Sigmoid colon (tissue), 4 donors: ENCODE measurements at regions not wholly inside any gene's neighbourhood (a gene's known extent, or its start where the extent isn't known, plus 50 kb on each side); places are given as distances from the start of the nearest gene placed in this dataset.

Experiments
- CTCF ChIP-seq, 4 experiments: fragments of 450-650 bp in 3 of 4; fragments of 200-600 bp in 1 of 4; IDR thresholded peaks; one replicate each; pipeline ENCODE4 v1.5.1; 2016 to 2019; ENCODE audit warnings: antibody characterized with exemption in 4 of 4, mild to moderate bottlenecking in 3 of 4, moderate library complexity in 2 of 4
- EP300 ChIP-seq, 4 donors: sonication (generic); formaldehyde crosslinking; IDR thresholded peaks; one replicate each; pipeline ENCODE4 v1.6.1; 2017; ENCODE audit warnings: antibody characterized with exemption in 4 of 4
- POLR2A ChIP-seq, 2 donors: fragments of 450-650 bp; IDR thresholded peaks; one replicate each; pipeline ENCODE4 v1.6.1; 2016; ENCODE audit warnings: antibody characterized with exemption in 2 of 2, mild to moderate bottlenecking in 2 of 2, moderate library complexity in 2 of 2
- POLR2AphosphoS5 ChIP-seq, 4 donors: sonication (generic); formaldehyde crosslinking; IDR thresholded peaks; one replicate each; pipeline ENCODE4 v1.6.1; 2017; ENCODE audit warnings: antibody characterized with exemption in 4 of 4

- no peak for TF ChIP-seq CTCF (IDR thresholded peaks at IDR 0.05)
- no peak for TF ChIP-seq POLR2A (IDR thresholded peaks at IDR 0.05)
- no peak for TF ChIP-seq EP300 (IDR thresholded peaks at IDR 0.05)
- no peak for TF ChIP-seq POLR2AphosphoS5 (IDR thresholded peaks at IDR 0.05)
Observed at GRCh38 chr2:176804392-176804791, 408.2 kb upstream of the HNRNPA3 start.
